ENCODE measurements at regions not wholly inside any gene's neighbourhood (a gene's known extent, or its start where the extent isn't known, plus 50 kb on each side); places are given as distances from the start of the nearest gene placed in this dataset.

GRCh38 chr7:25805027-25805687, 346.8 kb upstream of the NFE2L3 start:
- no peak overlapping the region for H3K4me3 ChIP-seq
- TF ChIP-seq CTCF (IDR thresholded peaks at IDR 0.05) (no peak), POLR2A (IDR thresholded peaks at IDR 0.05) (no peak)
- no peaks in the 10 kb centered on the region for H3K9me3 ChIP-seq
- no peaks in the 10 kb centered on the region for H3K36me3 ChIP-seq
- H3K27ac ChIP-seq = peak overlapping the region in 1 of 4 donors; percentile 11
- H3K4me1 ChIP-seq = peaks cover 0 to 6% (median 0%) of the 10 kb centered on the region in 4 donors
- no peaks in the 10 kb centered on the region for H3K27me3 ChIP-seq
- no peak for DNase-seq

- Histone ChIP-seq H3K27me3 (no peaks in the 10 kb centered on the region), H3K4me1 (peaks cover 0 to 6% (median 0%) of the 10 kb centered on the region in 4 donors), H3K36me3 (no peaks in the 10 kb centered on the region), H3K9me3 (no peaks in the 10 kb centered on the region), H3K4me3 (no peak overlapping the region), H3K27ac (no peak overlapping the region)
- TF ChIP-seq POLR2A (IDR thresholded peaks at IDR 0.05) = no peak
- no peak for TF ChIP-seq CTCF (IDR thresholded peaks at IDR 0.05)
- no peak for DNase-seq
Measured at GRCh38 chr7:25807086-25807611, 344.8 kb upstream of the NFE2L3 start.

GRCh38 chr7:25809441-25809840, 342.6 kb upstream of the NFE2L3 start:
- Histone ChIP-seq H3K27ac (no peak overlapping the region), H3K4me1 (peaks cover 0 to 6% (median 0%) of the 10 kb centered on the region in 4 donors), H3K27me3 (no peaks in the 10 kb centered on the region), H3K36me3 (no peaks in the 10 kb centered on the region), H3K9me3 (no peaks in the 10 kb centered on the region), H3K4me3 (no peak overlapping the region)
- no peak for DNase-seq
- TF ChIP-seq POLR2A (IDR thresholded peaks at IDR 0.05) (no peak), CTCF (IDR thresholded peaks at IDR 0.05) (no peak)

GRCh38 chr7:25812086-25812850, 339.7 kb upstream of the NFE2L3 start:
- no peaks in the 10 kb centered on the region for H3K27me3 ChIP-seq

GRCh38 chr7:25813381-25813780, 338.6 kb upstream of the NFE2L3 start:
- TF ChIP-seq POLR2A (IDR thresholded peaks at IDR 0.05) (no peak), CTCF (IDR thresholded peaks at IDR 0.05) (no peak)

More at GRCh38 chr7:25812086-25812850, 339.7 kb upstream of the NFE2L3 start:
- no peaks in the 10 kb centered on the region for H3K9me3 ChIP-seq
- no peaks in the 10 kb centered on the region for H3K36me3 ChIP-seq
- TF ChIP-seq CTCF (IDR thresholded peaks at IDR 0.05) (no peak), POLR2A (IDR thresholded peaks at IDR 0.05) (no peak)
- no peak overlapping the region for H3K4me3 ChIP-seq
- H3K27ac ChIP-seq = no peak overlapping the region
- no peak for DNase-seq
- peaks cover 0 to 6% (median 0%) of the 10 kb centered on the region in 4 donors for H3K4me1 ChIP-seq

More at GRCh38 chr7:25813381-25813780, 338.6 kb upstream of the NFE2L3 start:
- no peaks in the 10 kb centered on the region for H3K36me3 ChIP-seq
- no peaks in the 10 kb centered on the region for H3K4me1 ChIP-seq
- DNase-seq = no peak
- H3K27me3 ChIP-seq = no peaks in the 10 kb centered on the region
- no peak overlapping the region for H3K4me3 ChIP-seq
- no peak overlapping the region for H3K27ac ChIP-seq
- no peaks in the 10 kb centered on the region for H3K9me3 ChIP-seq

Measured in Peyer's patch (tissue), 4 donors.